ENCODE measurements at regions not wholly inside any gene's neighbourhood (a gene's known extent, or its start where the extent isn't known, plus 50 kb on each side); places are given as distances from the start of the nearest gene placed in this dataset.
A peak's percentile ranks its signal among the peaks of the same experiment; 100 is the strongest.
"Not testable (repeated sequence)": the region's sequence is repeated elsewhere in the genome, so short reads cannot be mapped to it uniquely, and the experiment has no call there.

DNA sequence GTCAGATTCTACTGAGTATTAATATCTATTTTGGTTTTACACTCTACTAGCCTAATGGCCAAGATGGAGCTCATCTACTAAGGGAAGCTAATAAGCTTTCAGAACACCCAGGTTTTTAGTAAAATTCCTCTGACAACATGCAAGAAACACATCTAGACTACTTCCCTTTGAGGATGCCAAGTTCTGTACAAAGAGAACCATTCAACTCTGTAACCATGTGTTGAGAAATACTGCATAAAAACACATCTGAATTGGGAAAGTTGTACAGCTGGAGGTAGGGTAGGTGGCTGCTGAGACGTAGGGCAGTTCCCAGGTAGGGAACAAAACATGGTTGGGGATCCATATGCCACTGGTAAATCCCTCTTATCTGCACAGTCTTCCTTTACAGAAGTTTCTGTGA is 66.2 kb downstream of the SC5D start:
- DNase-seq = no peak

DNA sequence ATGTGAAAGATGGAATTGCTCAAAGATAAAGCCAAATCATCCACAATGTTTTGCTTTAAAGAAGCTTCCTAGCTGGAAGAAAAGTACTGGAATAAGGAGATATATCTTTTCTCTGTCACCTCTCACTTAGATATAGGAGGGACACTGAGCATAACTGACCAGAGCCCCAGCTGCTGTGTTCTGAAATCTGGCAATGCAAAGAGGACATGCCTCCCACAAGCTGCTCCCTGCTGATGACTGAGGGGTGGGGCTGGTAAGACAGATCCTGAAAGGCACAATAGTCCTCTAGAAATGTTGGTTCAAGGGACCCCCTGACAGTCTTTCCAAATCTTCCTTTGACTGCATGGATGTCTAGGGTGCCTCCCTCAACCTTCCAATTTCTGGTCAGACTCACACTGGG is 67.0 kb downstream of the SC5D start:
- DNase-seq = no peak

DNA sequence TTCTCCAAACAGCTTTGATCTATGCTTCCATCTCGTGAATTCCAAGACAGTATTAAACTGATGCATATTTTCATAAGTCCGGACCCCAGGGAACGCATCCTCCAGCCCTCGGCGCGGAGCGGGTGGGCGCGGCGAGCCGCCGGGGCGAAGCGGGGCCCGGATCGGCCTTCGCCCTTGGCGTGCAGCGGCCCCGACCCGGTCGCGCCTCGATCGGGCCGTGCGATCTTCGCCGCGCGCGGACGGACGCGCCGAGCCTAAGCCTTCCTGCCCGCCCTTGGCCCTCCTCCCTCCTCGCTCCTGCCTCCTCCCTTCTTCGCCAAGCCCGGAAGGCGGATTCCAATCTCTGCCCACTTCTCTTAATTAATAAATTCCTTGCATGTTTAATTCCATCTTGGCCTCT is 70.4 kb downstream of the SC5D start:
- not testable (repeated sequence) for DNase-seq

DNA sequence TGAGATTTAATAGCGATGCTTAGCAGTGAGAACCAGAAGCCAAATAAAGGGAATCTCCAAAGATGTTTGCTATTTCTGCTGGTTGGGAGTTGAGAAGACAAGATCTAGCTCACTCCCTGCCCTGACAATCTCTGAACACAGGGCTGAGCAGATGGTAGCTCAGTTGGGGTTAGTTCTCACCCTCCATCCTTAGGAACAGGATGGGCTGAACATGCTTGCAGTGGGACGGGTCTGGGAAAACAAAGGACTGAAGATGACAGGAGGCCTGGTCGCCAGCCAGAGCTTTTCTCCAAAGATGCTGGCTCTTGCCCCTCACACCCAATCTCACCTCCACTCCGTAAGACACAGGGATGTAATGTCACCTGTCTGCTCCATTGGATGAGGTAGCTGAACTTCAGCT is 72.7 kb downstream of the SC5D start:
- DNase-seq = no peak

DNA sequence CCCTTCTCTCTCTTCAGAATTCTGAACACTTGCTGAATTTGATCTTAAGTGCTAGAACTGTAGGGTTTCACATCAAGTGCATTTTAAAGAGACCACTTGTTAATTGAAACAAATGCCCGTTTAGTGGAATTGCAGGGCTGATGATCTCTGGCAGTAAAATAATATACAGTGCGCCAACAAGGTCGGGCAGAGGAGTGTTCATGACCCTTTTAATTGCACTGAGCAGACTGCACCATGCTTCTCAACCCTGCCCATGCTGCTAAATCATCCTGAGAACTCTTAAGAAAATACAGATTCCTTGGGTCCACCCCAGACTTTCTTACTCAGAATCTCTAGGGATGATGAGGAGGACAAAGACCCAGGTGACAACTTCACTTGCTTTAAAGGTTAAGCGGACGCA is 73.5 kb downstream of the SC5D start:
- no peak for DNase-seq

DNA sequence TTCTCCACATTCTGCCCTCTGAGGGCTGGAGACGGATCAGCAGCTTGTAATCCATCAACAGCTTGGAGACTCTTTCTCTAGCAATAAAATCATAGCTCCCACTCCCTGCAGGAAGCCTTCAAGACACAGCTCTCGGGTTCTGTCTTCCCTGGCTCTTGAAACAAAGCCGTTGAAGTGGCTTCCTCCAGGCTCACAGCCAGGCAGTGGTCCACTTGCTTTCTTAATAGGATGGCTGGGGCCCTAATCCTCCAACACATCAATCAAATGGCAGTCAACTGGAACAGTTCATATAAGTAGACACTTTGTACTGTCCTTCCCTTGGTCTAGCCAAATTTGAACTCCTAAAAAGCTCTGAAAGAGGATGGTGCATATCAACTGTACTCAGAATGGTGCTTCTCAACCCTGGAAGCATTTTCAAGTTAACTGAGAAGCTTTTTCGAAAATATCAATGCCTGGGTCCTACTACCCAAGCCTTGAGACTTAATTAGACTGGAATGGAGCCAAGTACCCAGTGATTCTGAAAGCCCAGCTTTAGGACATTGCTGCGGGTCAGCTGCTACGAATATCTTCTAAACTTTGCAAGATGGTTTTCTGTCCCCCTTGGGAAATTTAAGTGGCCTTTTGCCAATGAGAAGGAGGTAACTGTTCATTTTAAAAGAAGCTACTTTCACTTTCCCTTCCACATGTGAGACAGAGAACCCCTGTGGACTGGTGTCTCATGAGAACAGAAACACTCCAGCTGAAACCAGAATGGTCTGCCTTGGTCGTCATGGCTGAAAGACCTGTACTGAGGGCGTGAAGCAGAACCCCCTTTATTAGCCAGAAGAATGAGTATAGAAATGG is 74.7 kb downstream of the SC5D start:
- DNase-seq = peak; percentile 20

DNA sequence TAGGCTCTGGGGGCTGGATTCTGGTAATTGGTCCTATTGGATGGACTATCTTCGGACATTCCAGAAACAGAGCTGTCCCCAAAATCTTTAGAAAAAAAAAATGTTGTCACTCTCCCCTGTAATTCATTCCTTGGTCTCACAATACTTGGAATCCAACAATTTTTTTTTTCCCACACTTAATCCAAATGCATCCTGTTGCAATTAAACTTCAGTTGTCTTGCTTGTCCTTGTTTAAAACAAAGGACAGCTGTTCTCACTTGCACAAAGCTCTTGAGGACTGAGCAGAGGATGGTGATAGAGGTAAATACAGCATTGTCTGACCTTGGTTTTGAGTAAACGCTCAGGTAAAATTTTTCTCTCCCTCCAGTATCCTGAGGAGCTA is 75.3 kb downstream of the SC5D start:
- DNase-seq = no peak

DNA sequence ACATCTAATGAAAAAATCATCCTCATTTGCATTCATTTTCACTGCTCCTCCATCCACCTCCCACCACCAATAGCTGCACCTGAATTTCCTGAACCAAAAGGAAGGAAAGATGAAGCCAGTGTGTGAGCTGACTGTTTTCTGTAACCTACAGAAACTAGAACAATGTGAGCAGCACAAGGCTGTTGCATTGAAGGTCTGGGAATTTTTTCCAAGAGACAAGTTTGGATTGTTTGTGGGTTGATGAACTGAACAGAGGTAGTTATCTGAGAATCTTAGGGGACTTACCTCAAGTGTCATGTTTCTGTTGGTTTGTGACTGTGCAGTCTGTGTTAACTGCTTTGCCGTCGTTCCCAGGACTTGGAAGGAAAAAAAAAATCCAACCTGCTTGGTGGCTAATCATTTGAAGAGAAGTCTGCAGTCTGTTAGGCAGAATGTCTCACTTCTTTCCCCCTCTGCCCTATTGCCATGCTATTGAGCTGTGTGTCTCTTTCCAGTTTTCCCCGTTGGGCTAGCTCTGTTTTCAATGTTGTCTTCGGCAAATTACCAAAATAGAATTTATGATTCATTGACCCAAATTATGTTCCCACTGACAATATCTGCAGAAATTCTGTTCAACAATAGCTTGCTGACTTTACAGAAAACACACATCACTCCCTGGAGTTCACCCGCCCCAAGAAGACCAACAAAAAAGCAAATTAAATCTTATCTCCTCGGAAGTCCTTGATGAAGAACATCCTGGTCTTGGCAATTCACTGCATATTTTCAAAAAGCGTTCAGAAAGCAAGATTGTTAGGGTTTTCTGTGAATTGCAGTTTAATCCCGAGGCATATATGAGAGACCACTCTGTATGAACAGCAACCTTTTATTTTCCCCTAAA is 76.0 kb downstream of the SC5D start:
- no peak for DNase-seq

DNA sequence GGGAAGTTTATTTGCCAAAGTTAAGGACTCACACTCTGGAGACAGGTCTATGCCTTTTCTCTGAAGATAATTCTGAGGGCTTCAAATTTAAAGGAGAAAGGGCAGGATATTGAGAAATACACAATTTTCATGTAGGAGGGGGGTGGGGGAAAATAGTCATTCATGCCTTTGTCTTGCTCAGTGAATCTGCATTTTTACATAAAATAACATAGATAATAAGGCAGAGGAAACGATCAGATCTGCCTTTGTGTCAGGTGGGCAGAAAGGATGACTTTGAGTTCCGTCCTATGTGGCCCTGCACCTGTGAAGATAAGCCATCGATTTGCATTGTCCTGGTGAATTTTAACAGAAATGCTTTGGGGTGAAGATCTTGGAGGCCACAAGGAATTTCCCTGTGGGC is 76.8 kb downstream of the SC5D start:
- no peak for DNase-seq

DNA sequence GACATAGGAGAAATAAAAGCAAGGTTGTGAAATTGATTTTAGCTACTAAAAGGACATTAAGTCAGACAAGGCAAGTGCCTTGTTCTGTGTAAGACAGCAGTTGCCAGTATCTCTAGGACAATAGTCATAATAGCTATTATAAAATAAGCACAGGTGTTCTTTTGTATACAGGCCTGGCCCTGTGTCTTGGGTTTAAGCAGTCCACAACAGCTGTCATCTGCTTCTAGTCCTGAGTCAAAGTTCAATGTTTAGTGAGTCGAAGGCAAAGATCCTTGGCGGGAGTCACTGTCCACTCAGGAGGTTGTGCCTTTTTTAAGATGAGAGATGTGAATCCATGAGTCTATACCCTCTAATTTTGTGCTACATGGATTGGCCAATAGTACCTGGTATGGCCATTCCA is 79.5 kb downstream of the SC5D start:
- DNase-seq = no peak

DNA sequence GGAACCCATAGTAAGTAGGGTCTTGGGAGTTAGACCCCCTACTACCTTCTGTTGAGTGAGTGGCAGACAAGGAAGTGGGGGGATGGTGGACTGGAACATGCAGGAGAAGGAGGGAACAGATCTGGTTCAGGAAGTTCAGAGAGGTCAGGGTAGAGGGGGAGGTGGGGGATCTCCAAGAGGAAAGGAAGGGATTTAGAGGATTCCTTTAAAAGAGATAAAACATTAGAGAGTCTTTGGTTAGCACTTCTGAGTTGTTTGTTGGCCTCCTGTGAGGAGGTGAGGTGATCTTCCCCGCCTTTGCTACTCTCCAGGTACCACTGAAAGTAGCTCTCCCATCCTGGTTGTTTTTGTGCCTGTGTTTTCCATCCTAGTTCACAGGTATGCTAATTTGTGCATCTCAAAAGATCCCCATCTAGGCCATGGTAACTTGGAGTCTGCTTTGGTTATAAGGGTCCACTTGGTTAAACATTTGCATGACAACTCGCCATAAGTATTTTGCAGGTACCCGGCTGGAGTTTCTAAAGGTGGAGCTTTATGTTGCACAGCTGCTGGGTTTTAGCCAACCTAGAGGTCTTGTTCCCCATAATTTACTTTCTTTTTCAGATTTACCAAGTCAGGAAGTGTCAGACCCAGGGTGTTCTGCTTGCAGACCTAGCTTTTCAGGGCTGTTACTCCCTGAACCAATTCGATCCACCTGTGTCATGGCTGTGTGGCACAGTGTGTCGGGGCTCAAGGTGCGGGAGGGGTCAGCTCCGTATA is 79.3 kb upstream of the SORL1 start:
- peak; percentile 5 for DNase-seq

DNA sequence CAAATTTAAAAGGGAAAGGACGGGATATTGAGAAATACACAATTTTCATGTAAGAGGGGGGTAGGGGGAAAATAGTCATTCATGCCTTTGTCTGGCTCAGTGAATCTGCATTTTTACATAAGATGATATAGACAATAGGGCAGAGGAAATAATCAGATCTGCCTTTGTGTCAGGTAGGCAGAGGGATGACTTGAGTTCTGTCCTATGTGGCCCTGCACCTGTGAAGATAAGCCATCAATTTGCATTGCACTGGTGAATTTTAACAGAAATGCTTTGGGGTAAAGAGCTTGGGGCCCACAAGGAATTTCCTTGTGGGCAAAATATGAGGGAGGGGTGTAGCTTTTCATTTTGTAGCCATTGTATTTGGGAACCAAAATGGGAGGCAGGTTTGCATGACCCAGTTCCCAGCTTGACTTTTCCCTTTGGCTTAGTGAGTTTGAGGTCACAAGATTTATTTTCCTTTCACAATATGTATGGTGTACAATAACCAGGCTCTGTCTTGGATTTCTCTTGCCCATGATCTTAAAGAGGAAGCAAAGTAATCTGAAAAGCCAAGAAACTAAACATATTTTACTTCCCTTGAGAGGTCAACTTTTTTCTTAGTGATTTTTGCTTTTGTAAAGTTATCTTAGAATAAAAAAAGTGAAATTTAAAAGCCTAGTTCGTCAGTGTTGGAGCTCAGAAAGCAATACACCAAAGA is 77.7 kb upstream of the SORL1 start:
- no peak for DNase-seq

DNA sequence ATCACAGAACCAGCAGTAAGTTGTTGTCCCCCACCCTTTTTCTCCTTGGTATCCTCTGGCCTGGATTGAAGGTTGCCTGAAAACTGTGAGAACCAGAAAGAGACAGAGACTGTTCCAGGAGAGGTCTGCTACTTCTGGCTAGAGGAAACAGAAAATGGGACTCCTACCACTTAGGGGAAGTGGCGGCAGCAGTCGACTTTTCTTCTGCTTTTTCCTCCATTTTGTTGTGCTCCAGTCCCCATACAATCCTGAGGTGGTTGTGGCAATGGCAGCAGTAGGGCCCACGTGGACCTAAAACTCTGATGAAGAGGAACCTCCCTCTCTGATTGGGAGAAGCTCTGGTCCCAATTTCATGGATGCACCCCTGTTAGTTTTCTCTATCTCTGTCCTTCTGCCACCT is 76.0 kb upstream of the SORL1 start:
- DNase-seq = no peak

DNA sequence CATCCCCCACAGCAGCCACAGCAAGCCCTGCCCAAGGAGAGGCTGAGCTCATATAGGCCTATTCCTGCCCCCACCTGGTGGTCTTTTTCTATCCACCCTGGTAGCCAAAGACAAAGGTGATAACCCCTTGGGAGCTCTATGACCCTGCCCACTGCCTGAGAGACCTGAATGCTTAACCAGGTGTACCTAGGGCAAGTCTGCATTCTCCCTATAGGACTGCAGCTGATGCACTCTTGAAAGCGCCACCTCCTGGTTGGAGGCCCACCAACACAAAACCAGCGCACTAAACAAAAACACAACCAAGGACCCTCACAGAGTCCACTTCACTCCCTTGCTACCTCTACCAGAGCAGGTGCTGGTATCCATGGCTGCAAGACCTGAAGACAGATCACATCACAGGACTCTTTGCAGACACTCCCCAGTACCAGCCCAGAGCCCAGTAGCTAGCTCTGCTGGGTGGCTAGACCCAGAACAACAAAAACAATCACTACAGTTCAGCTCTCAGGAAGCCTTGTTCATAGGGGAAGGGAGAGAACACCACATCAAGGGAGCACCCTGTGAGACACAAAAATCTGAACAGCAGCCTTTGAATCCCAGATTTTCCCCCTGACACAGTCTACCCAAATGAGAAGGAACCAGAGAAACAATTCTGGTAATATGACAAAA is 72.8 kb upstream of the SORL1 start:
- DNase-seq = not testable (repeated sequence)

DNA sequence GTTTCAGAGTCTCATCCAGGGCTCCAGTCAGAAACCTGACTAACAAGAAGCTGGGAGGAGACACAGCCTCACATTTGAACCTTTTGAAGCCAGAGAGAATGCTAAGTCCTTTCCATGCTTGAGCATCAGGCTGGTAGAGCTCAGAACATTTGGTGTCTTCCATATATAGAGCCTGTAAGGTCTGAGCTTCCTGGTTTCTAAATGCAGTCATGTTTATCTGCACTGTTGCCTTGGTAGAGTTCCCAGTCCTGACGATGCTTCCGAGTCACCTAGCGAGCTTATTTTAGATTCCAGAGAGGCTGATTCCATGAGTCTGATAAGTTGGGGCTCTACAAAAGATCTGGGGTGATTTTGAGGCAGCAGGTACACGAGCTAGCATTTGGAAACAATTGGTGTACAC is 68.4 kb upstream of the SORL1 start:
- no peak for DNase-seq

DNA sequence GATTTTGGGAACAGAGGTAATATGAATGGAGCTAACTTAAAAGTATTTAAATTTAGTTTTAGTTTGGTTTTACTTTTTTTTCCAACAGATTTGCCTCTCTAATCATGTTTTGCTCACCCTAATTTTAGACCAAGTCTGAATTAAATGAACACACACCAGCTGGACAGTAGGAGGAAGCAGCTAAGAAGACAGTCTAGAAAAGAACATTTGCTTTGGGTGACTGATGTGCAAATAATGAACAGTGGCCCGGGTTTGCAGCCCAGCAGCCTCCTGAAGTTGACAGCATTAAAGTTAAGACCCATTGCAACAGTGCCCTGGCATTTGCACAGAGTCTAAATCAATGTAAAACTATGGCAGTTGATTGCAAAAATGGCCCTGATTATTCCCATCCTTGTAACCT is 66.4 kb upstream of the SORL1 start:
- DNase-seq = no peak
